Gastroesophageal sphincter (tissue), 4 donors: ENCODE measurements at regions not wholly inside any gene's neighbourhood (a gene's known extent, or its start where the extent isn't known, plus 50 kb on each side); places are given as distances from the start of the nearest gene placed in this dataset.

Experiments
- ATAC-seq: fragments of 150-250 bp; one replicate; pipeline ENCODE4 v1.9.1; 2016; ENCODE audit warnings: mild to moderate bottlenecking, moderate library complexity
- H3K27ac ChIP-seq, 4 donors: fragments of 200-600 bp; sonication (generic) in 3 of 4; 1 replicate in 3 of 4; 2 replicates in 1 of 4; pipeline ENCODE4 v1.5.1; 2016 to 2019
- H3K27me3 ChIP-seq: fragments of 200-600 bp; sonication (generic); one replicate; pipeline ENCODE4 v1.5.1; 2019
- H3K36me3 ChIP-seq, 2 donors: fragments of 200-600 bp; sonication (generic); one replicate each; pipeline ENCODE4 v1.5.1; 2019; ENCODE audit warnings: control low read depth in 1 of 2
- H3K4me1 ChIP-seq, 3 donors: fragments of 200-600 bp; sonication (generic); 1 replicate in 2 of 3; 2 replicates in 1 of 3; pipeline ENCODE4 v1.5.1; 2016 to 2019; ENCODE audit warnings: control low read depth in 2 of 3
- H3K4me3 ChIP-seq, 2 donors: fragments of 200-600 bp; sonication (generic); one replicate each; pipeline ENCODE4 v1.5.1; 2019; ENCODE audit warnings: mild to moderate bottlenecking in 1 of 2, moderate library complexity in 1 of 2
- H3K9me3 ChIP-seq, 3 donors: fragments of 200-600 bp; sonication (generic); one replicate each; pipeline ENCODE4 v1.5.1; 2017 to 2019; ENCODE audit warnings: control low read depth in 2 of 3
- EP300 ChIP-seq: sonication (generic); formaldehyde crosslinking; IDR thresholded peaks from one replicate; pipeline ENCODE4 v1.6.1; 2017; ENCODE audit warnings: antibody characterized with exemption, mild to moderate bottlenecking
- POLR2A ChIP-seq, 2 donors: fragments of 450-650 bp; IDR thresholded peaks; one replicate each; pipeline ENCODE4 v1.6.1; 2017; ENCODE audit warnings: antibody characterized with exemption in 2 of 2, mild to moderate bottlenecking in 2 of 2, moderate library complexity in 1 of 2
- POLR2AphosphoS5 ChIP-seq: sonication (generic); formaldehyde crosslinking; IDR thresholded peaks from one replicate; pipeline ENCODE4 v1.6.1; 2017; ENCODE audit warnings: antibody characterized with exemption
- WGBS, 2 donors: methylation state at CpG; one replicate each; pipeline ENCODE4 v1.1.5; 2018; ENCODE audit warnings: low coverage in 1 of 2; 5-methylcytosine and 5-hydroxymethylcytosine counted together
- TF ChIP-seq, protein P1 (sequence below), 4 experiments: fragments of 200-600 bp in 2 of 4; fragments of 450-650 bp in 2 of 4; sonication (generic) in 1 of 4; IDR thresholded peaks; one replicate each; pipeline ENCODE4 v1.5.1; 2017 to 2019; ENCODE audit warnings: antibody characterized with exemption in 4 of 4, mild to moderate bottlenecking in 2 of 4, moderate library complexity in 2 of 4

DNA sequence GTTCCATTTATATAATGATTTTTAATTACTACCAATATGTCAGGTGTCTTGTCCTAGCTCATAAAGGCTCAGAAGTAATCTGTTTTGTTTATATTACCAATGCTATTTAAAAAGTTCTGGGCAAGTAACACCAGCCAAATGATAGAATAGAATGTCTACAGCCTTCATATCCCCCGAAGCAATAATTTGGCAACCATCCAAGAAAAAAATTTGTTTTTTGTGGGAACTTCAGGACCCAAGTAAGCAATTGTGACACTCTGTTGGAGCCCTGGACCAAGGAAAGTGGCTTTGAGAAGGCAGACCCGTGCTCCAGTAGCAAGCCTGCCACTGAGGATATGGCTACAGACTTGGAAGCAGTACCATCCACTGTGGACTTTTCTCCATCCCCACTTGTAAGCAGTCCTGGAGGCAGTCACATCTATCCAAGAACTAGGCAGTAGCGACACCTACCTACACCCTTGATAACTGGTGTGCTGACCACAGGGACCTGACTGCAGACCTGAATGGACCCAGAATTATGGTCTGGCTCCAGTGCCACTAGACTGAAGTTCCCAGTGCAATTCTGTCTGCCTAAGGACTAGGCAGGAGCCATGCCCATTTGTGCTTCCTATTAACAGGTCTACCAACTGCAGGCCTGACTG, 870.7 kb upstream of the ADGRL2 start:
- Histone ChIP-seq H3K36me3 (no peaks in the 10 kb centered on the region), H3K9me3 (peaks cover 0 to 20% (median 0%) of the 10 kb centered on the region in 3 donors), H3K4me1 (no peaks in the 10 kb centered on the region), H3K27me3 (no peaks in the 10 kb centered on the region), H3K4me3 (no peak overlapping the region), H3K27ac (no peak overlapping the region)
- no peak for ATAC-seq
- TF ChIP-seq EP300 (no peak), POLR2A (IDR thresholded peaks at IDR 0.05) (no peak), POLR2AphosphoS5 (no peak)
- TF ChIP-seq, protein P1, sequence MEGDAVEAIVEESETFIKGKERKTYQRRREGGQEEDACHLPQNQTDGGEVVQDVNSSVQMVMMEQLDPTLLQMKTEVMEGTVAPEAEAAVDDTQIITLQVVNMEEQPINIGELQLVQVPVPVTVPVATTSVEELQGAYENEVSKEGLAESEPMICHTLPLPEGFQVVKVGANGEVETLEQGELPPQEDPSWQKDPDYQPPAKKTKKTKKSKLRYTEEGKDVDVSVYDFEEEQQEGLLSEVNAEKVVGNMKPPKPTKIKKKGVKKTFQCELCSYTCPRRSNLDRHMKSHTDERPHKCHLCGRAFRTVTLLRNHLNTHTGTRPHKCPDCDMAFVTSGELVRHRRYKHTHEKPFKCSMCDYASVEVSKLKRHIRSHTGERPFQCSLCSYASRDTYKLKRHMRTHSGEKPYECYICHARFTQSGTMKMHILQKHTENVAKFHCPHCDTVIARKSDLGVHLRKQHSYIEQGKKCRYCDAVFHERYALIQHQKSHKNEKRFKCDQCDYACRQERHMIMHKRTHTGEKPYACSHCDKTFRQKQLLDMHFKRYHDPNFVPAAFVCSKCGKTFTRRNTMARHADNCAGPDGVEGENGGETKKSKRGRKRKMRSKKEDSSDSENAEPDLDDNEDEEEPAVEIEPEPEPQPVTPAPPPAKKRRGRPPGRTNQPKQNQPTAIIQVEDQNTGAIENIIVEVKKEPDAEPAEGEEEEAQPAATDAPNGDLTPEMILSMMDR (IDR thresholded peaks at IDR 0.05) = no peak
- 43 to 55% methylated on average over 2 of the region's 3 CpGs for WGBS, 2 donors

DNA sequence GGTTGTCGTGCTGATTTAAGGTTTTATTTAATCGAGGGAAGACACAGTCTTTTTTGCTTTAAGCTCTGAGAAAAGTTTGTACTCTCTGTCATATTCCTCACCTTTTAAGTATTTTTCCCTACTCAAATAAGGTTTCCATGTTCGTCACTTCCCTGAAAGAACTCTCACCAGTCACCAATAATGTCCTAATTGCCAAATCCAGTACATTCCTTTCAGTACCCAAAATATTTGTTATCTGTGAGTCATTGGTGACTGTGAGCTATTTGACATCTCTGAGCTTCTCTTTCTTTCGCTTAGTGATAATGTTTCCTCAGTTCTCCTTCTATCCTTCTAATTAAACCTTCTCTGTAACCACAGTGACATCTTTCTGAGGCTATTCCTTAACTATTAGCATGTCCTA, 874.2 kb upstream of the ADGRL2 start:
- no peak for TF ChIP-seq POLR2A (IDR thresholded peaks at IDR 0.05)
- TF ChIP-seq EP300 = no peak
- TF ChIP-seq POLR2AphosphoS5 = no peak
- TF ChIP-seq, protein P1 (IDR thresholded peaks at IDR 0.05) = no peak
- H3K27ac ChIP-seq = no peak overlapping the region
- H3K36me3 ChIP-seq = no peaks in the 10 kb centered on the region
- H3K27me3 ChIP-seq = no peaks in the 10 kb centered on the region
- H3K4me1 ChIP-seq = no peaks in the 10 kb centered on the region
- peaks cover 0 to 14% (median 0%) of the 10 kb centered on the region in 3 donors for H3K9me3 ChIP-seq
- no peak overlapping the region for H3K4me3 ChIP-seq
- no peak for ATAC-seq
- 87 to 96% methylated on average over 4 of the region's 4 CpGs for WGBS, 2 donors

DNA sequence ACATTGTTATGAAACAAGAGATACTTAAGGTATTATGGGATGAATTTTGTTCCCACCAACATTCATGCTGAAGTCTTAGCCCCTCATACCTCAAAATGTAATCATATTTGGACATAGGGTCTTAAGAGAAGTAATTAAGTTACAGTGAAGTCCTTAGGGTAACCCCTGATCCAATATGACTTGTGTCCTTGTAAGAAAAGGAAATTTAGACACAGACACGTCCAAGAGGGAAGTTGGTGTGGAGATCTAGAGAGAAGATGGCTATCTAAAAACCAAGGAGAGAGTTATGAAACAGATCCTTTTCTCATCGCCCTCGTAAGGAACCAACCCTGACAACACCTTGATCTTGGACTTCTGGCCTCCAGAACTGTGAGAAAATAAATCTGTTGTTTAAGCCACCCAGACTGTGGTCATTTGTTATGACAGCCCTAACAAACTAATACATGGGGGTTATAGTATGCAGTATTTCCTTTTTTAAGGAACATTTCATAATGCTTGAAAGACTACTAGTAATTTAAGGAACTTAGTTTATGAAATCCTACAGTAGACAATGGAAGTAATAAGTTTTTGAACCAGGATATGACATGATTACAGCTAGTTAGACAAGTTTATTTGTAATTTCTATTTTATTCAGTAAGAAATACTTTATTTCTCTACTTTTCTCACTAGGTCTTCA, 875.5 kb upstream of the ADGRL2 start:
- ATAC-seq = no peak
- H3K9me3 ChIP-seq = peaks cover 0 to 4% (median 0%) of the 10 kb centered on the region in 3 donors
- H3K27me3 ChIP-seq = no peaks in the 10 kb centered on the region
- TF ChIP-seq EP300 (no peak), POLR2A (IDR thresholded peaks at IDR 0.05) (no peak), POLR2AphosphoS5 (no peak)
- TF ChIP-seq, protein P1 (IDR thresholded peaks at IDR 0.05) = no peak
- H3K4me3 ChIP-seq = no peak overlapping the region
- H3K27ac ChIP-seq = no peak overlapping the region
- no peaks in the 10 kb centered on the region for H3K4me1 ChIP-seq
- 85 to 93% methylated on average over 3 of the region's 3 CpGs for WGBS, 2 donors
- no peaks in the 10 kb centered on the region for H3K36me3 ChIP-seq

DNA sequence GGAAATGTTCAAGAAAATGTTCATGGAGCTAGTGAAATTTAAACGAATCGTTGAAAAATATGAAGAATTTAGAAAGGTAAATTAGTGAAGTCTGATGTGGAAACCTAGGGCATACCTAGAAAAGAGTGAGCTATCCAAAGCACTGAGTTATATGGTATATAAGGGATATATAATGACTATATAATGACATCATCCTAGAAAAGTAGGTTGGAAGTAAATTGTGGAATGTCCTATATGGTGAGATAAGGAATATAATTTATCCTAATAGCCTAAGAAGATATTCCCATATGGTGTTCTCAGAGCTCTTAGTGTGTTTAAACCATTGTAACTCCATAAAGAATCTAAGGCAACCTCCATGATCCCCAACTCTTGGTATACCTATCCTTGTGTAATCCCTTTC, 876.4 kb upstream of the ADGRL2 start:
- WGBS, 2 donors = 85 to 90% methylated on average over 2 of the region's 2 CpGs
- no peaks in the 10 kb centered on the region for H3K9me3 ChIP-seq

More for the DNA sequence above, 876.4 kb upstream of the ADGRL2 start:
- Histone ChIP-seq H3K4me3 (no peak overlapping the region), H3K4me1 (no peaks in the 10 kb centered on the region), H3K27me3 (no peaks in the 10 kb centered on the region), H3K36me3 (no peaks in the 10 kb centered on the region), H3K27ac (no peak overlapping the region)
- ATAC-seq = no peak
- TF ChIP-seq, protein P1 (IDR thresholded peaks at IDR 0.05) = no peak
- TF ChIP-seq POLR2A (IDR thresholded peaks at IDR 0.05) = no peak
- no peak for TF ChIP-seq POLR2AphosphoS5
- TF ChIP-seq EP300 = no peak
